NCI-H187 treated with DMSO at 0.1 percent for 48 hours (cell line): ENCODE measurements at regions not wholly inside any gene's neighbourhood (a gene's known extent, or its start where the extent isn't known, plus 50 kb on each side); places are given as distances from the start of the nearest gene placed in this dataset.
"Not testable (repeated sequence)": the region's sequence is repeated elsewhere in the genome, so short reads cannot be mapped to it uniquely, and the experiment has no call there.

Source experiments
- DNase-seq: peaks from one replicate; lab custom pipeline; 2025; lab: John Stamatoyannopoulos, UW

- DNase-seq, result no peak
Measured at GRCh38 chr1:60540141-60540540, 466.6 kb upstream of the C1orf87 start.

DNA sequence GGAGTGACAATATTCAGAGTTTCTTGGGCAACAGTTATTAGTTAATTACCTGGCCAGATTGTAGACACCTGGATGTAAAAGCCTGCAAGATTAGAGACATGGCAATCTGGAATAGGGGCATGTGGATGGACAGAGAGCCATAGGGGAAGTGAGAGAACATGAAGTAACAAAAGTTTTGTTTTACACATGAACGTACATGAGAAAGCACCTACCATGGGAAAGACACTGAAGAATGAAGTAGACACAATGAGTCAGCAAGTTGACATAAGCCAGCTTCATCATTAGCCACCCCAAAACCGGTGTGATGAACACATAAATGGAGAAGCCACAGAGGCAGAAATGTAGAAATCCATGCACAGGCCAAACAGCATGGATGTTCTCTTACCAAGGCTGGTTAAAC, 462.1 kb upstream of the C1orf87 start:
- no peak for DNase-seq

GRCh38 chr1:60527567-60527966, 454.0 kb upstream of the C1orf87 start:
- DNase-seq, result no peak

DNA sequence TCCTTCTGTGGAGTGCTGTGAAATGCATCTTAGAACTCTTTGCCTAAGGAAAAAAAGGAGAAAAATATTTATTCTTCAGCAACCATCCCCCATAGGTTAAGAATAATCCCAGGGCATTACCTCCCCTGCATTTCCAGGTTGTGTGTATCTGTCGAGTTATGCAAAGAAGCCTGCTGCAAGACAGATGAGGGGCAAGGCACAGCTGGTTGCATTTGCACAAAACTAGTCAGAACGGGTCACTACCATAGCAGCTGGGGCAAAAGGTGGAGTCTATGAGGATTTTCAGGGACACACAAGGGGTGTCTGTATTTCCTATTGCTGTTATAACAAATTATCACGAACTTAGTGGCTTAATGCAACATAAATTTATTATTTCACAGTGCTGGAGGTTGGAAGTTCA, 443.4 kb upstream of the C1orf87 start:
- no peak for DNase-seq

- no peak for DNase-seq
Measured at GRCh38 chr1:60510162-60510561, 436.6 kb upstream of the C1orf87 start.

DNA sequence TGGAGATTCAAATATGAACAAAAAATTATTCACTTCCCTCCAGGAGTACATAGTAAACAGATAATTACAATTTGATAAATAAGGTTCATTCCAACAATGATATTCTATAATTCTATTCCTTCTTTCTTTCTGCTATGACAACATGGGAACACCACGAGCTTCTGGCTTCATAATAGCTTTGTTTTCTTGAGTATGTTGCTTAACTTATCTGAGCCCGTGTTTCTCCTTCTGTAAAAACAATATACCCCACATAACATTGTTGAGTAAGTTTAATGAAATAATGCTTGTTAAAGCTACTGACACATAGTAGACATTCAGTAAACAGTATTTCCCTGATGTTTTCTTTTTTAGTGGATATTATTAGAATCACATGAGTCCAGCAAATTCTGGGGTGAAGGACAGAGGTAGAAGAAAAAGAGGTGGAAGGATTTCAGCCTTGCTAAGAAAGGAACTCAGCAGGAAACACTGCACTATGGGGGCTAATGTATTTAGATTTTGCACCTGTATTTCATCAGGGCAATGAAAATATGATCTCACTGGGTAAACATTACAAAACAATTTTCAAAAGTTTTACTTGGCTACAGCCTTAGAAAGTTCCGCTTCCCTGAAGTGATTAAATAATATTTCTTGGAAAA, 430.8 kb upstream of the C1orf87 start:
- no peak for DNase-seq

DNA sequence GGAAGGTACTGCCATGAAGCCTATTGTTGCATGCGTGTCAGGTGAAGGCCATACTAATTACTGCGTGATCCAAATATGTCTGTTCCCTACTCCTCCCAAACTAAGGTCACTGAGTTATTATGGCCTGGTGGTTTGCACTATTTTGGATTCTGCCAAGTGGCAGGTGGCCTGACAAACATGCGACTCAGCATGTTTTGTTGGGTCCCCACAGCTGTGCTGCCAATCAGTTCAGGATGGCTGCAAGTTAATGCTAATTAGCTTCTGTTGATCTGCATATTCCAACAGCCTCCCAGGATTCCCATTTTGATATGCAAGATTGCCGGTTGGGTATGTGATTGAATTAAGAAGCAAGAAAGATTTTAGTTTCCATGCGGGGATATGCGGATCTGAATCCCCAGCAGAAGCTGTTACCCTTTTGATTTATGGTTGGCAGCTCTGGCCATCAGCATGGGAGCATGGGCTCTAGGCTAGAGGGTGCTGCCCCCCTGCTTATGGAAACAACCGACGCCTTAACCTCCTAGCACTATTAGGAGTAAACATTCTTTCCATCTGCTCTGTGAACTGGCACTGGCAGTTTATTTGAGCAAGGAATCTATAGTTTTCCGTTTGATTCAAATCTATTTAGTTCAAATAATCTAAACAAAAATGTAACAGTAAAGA, 429.8 kb upstream of the C1orf87 start:
- no peak for DNase-seq

GRCh38 chr1:60502506-60502905, 428.9 kb upstream of the C1orf87 start:
- DNase-seq, result no peak

GRCh38 chr1:60489916-60490480, 416.4 kb upstream of the C1orf87 start:
- DNase-seq, result not testable (repeated sequence)

DNA sequence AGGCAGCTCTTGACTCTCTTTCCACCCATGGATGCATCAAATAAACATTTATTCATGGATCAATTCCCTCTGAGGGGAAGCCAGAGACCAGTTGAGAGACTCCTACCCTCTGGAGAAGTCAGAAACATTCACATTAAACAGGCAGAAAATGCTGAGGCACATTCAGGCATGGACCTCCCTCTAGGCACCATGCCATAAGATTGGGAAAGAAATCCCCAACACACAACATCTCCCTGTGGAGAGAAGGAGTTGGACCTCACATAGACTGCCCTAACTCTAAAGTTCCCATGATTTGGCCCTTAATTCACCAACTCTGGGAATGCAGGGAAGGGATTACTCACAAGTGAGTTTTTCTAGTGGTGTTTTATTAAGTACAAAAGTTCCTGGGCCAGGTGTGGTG, 415.3 kb upstream of the C1orf87 start:
- no peak for DNase-seq

GRCh38 chr1:60487565-60488345, 414.2 kb upstream of the C1orf87 start:
- DNase-seq, result no peak

GRCh38 chr1:60483509-60483908, 409.9 kb upstream of the C1orf87 start:
- DNase-seq, result no peak

DNA sequence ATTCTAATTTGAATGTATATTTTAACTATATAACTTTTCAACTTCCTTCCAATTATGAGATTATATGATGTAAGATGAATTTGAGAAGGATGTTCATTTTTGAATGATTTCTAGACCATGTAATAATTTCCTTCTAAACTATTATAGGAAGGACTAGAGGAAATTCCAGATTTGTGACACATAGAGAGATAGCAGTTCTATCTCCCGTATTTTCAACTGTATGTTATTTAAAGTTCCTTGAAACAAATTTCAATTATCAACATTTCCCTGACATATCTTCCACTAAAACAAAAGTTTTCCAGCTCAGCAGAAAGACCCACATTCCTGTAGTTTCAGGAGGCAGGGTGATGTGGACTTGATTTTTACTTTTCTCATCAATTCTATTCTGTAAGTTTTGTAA, 396.7 kb upstream of the C1orf87 start:
- no peak for DNase-seq

DNA sequence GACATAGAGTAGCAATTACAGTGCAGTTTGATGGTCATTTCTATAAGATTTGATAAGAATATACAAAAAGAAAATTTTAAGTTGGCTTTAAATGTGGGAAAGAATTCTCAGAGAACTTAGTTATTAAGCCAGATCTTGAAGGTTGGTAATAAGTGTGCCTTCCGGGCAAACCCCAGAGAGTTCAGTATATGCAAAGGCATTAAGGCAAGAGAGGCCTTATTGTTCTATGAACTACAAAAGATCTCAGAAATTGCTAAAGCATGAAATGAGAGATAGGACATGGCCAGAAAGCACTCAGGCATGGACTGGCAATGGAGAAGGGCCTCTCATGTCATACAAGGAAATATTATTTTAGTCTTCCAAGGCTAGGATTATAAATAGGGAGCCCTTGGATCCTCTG, 390.2 kb upstream of the C1orf87 start:
- no peak for DNase-seq

- no peak for DNase-seq
Measured at GRCh38 chr1:60463146-60463545, 389.6 kb upstream of the C1orf87 start.

DNA sequence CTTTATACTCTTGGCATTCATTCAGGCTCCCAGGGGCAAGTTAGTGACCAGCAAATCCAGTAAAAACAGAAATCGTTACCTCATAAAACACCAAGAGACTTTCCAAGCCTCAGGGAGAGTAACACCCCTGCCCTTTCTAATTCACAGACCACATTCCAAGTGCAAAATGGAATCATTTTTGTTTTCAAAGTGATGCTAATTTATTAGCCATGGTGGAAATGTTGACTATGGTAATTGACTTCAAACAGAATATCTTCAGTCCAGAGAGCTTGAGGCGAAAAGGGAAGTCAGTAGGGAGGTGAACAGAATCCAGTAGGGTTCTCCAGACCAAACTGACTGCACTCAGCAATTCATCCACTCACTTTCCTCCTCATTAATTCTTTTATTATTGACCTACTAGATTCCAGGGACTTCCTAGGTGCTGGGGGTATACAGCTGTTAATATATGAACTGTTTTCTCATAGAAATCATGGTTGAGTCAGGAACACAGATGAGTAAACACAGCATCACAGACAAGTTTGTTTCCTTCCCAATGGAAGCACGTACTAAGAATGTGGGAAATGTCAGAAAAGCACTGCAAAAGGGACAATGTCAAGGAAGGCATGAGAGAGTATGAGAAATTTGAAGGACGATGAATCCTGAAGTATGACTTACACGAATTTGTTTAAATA, 388.5 kb upstream of the C1orf87 start:
- no peak for DNase-seq

GRCh38 chr1:60458111-60458510, 384.5 kb upstream of the C1orf87 start:
- DNase-seq, result no peak

DNA sequence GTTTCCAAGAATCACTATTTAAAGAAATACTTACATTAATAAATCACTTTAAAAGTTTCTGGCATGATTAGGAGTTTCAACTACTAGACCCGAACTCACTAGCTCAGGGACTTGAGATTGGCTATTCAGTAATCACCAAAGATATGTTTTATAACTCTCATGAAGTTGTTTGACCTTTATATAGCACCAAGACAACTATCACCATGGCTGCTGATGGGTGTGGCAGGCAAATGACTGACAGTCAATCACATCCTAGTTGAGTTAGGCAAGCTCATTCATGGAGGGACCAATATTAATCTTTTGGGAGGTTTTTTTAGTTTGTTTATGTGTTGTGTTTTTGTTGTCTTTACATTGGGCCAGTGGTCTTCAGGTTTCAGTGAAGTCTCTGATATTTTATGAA, 376.3 kb upstream of the C1orf87 start:
- no peak for DNase-seq

DNA sequence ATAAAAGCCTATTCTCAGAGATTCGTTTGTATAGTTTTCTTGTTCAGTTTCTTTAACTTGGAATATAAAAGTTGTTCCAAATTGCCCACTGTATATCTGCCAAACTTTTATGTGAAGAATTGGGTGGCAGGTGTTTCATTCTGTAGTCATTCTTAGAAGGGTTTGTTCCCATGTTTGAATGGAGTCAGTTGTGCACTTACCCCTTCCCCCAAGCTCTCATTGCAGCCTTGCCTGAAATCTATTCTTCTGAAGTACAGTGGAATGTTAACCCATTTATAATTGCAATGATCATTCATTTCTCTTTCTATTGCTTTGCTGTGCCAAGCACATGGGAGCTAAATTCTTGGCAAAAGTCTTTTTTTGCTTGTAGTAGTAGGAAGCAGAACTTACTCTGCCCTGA, 375.3 kb upstream of the C1orf87 start:
- DNase-seq, result no peak

DNA sequence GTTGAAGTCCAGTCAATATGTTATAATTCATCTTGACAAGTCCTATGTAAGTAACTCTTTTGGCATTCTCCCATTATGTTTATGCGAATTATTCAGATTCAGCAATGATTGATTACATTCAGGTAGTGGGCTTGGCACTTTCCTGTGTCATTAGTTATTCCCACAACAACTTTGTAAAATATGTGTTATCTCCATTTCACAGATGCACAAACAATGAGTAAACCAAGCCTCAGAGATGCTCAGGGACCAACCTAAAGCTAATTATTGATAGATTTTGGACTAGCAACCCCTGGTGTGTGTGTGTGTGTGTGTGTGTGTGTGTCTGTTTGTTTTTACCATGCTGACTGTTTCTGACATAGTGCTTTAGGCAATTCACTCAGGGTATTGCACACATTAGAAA, 371.1 kb upstream of the C1orf87 start:
- DNase-seq, result no peak

- no peak for DNase-seq
Measured at GRCh38 chr1:60436186-60436585, 362.6 kb upstream of the C1orf87 start.

GRCh38 chr1:60431593-60431992, 358.0 kb upstream of the C1orf87 start:
- DNase-seq, result no peak
